ENCODE measurements at regions not wholly inside any gene's neighbourhood (a gene's known extent, or its start where the extent isn't known, plus 50 kb on each side); places are given as distances from the start of the nearest gene placed in this dataset.

DNA sequence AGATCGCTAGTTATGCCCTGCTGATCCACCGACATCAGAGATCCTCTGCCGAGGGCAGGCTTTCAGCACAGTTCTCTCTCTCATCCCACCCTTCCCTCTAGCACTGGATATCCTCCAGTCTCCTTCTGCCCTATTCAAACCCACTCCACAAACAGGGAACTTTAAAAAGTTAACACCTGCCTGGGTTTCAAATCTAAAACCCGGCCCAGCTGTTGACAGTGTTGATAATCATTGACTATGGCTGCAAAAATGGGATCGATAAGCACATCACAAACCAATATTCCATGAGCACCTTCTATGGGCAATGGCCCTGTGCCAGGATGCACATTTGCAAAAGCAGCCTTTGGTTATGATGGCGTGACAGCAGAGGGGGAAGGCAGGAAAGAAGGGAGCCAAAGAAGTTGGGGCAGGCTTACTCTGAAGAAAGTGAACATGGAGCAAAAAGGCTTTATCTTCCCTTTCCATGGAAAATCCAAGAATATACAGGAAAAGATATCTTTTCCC lies 482.3 kb upstream of the KLHL29 start:
- DNase-seq (ENCODE audit: low read depth): no peak
- TF ChIP-seq, protein P1, sequence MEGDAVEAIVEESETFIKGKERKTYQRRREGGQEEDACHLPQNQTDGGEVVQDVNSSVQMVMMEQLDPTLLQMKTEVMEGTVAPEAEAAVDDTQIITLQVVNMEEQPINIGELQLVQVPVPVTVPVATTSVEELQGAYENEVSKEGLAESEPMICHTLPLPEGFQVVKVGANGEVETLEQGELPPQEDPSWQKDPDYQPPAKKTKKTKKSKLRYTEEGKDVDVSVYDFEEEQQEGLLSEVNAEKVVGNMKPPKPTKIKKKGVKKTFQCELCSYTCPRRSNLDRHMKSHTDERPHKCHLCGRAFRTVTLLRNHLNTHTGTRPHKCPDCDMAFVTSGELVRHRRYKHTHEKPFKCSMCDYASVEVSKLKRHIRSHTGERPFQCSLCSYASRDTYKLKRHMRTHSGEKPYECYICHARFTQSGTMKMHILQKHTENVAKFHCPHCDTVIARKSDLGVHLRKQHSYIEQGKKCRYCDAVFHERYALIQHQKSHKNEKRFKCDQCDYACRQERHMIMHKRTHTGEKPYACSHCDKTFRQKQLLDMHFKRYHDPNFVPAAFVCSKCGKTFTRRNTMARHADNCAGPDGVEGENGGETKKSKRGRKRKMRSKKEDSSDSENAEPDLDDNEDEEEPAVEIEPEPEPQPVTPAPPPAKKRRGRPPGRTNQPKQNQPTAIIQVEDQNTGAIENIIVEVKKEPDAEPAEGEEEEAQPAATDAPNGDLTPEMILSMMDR (conservative IDR thresholded peaks at IDR 0.05; ENCODE audit: low read length): no peak
- no peak overlapping the region for H3K4me3 ChIP-seq (ENCODE audit: low read length)

DNA sequence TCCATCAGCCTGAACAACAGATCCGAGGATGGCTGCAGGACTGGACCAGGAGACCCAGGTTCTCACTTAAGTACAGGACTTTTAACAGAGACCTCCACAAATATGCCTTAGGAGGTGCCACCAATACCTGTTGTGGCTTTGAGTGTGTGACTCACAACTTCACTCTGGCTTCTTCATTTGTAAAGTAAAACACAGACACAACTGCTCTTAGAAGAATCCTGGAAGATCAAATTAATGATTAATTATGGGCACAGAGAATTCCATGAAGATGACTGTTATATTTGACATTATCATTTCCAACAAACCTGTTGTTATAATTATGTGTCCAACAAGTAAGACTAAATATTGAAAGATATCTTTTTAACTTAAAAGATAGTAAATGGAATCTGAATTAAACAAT lies 481.4 kb upstream of the KLHL29 start:
- TF ChIP-seq, protein P1 (conservative IDR thresholded peaks at IDR 0.05; ENCODE audit: low read length): no peak
- no peak for DNase-seq (ENCODE audit: low read depth)
- H3K4me3 ChIP-seq (ENCODE audit: low read length): no peak overlapping the region

DNA sequence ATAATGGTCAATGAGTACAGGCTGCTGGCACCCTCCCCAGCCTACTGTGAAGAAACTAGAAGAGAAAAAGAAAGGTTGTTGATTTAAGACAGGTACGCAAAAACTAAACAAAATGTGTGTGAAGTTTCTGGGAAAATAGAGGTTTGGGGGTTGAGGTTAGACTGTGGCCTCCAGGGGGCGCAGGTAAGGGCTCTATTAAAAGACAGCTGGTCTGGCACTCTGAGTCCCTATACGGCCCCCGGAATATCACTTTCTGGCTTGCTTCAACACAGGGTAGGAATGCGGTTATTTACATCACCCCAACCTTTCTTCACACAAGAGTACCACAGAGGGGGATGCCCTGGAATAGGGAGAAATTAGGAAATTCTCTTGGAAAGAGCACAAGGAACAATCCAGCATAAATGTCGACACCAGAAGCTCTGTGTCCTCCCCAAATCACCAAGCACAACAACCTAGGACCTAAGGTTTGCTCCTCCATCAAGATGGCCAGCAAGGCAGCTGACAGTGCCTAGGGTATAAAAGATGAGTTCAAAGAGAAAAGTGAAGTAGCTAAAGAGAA lies 480.8 kb upstream of the KLHL29 start:
- TF ChIP-seq, protein P1 (conservative IDR thresholded peaks at IDR 0.05; ENCODE audit: low read length): peak; percentile 21; the same call in 1 of the 2 replicates
- no peak overlapping the region for H3K4me3 ChIP-seq (ENCODE audit: low read length)
- DNase-seq (ENCODE audit: low read depth): no peak

DNA sequence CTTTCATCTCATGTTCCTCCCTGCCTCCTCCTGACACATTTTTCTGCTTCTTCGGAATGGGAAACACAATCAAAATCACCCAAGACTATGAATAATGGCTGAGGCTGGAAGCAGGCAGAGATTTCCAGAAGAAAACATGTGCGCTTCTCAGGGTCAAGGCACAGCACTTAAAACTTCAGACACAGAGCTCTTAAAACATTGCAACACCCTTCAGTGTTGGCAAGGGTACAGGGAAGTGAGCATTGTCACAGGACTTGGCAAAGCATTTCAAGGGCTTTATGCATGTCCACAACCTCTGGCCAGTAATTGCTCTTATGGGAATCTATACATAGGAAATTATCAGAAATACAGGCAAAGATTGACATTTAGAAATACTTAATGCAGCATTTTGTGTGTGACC lies 477.6 kb upstream of the KLHL29 start:
- TF ChIP-seq, protein P1 (conservative IDR thresholded peaks at IDR 0.05; ENCODE audit: low read length): no peak
- H3K4me3 ChIP-seq (ENCODE audit: low read length): no peak overlapping the region
- DNase-seq (ENCODE audit: low read depth): no peak

DNA sequence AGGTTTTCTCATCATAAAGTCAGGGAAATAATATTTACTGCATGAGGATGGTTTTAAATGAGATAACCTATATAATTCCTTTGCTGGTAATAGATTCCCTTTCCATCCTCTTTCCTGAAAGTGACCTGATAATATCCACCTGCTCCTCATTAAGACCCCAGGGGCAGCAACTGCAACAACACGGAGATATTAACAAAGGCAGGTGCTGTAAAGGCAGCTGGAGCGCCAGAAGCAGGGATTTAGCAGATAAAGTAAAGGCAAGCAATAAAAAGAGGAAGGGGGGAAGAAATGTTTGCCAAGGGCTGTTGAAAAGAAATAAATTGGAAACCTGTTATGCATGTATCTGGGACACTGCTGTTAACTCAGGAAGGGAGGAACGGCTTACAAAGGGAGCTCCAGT lies 472.6 kb upstream of the KLHL29 start:
- no peak for DNase-seq (ENCODE audit: low read depth)
- TF ChIP-seq, protein P1 (conservative IDR thresholded peaks at IDR 0.05; ENCODE audit: low read length): no peak
- no peak overlapping the region for H3K4me3 ChIP-seq (ENCODE audit: low read length)

DNA sequence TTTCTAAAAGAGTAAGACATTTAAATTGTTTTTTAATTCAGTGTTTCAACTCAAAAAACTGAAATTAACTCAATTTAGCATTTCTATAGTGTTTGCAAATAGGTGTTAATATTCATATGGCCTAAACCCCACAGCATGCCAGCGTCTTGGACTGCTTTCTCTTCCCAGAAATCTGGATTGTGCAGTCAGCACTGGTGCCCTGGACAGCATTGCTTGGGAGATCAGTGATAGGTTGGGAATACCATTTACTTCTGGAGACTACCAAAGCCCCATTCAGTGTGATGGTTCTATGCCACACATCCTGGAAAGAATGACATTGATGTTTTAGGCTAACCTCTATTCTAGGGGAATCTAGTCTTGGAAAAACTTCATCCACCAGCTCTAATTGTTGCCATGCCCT lies 455.0 kb upstream of the KLHL29 start:
- no peak overlapping the region for H3K4me3 ChIP-seq (ENCODE audit: low read length)
- DNase-seq (ENCODE audit: low read depth): no peak
- TF ChIP-seq, protein P1 (conservative IDR thresholded peaks at IDR 0.05; ENCODE audit: low read length): no peak

DNA sequence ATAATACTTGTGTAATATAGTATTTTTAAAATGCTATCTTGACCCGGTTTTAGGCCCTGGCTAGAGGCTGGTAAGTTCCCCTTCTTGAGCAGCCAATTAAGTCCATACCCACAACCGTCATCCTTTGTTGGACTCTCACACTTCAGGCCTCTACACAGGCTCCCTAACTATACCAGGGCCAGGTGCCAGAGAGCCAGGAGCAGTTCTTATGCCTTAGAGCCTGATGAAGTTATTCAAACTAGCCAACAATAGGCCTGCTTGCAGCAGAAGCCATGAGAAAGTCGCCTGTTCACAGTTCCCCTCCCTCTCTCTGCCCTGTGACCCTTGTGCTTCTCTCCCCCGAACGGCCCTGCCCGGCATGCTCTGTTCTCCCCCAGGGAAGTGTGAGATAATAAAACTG lies 454.2 kb upstream of the KLHL29 start:
- TF ChIP-seq, protein P1 (conservative IDR thresholded peaks at IDR 0.05; ENCODE audit: low read length): no peak
- no peak overlapping the region for H3K4me3 ChIP-seq (ENCODE audit: low read length)
- no peak for DNase-seq (ENCODE audit: low read depth)

Data from AG10803 (cell line).